HG03139 (cell line): ENCODE measurements at regions not wholly inside any gene's neighbourhood (a gene's known extent, or its start where the extent isn't known, plus 50 kb on each side); places are given as distances from the start of the nearest gene placed in this dataset.

Source experiments
- ATAC-seq: cut with Tn5 transposase; IDR thresholded peaks from one replicate; pipeline ENCODE4 v1.9.1; 2021; ENCODE audit not compliant: unreplicated experiment

GRCh38 chr20:10986586-10986985 is 312.8 kb upstream of the JAG1 start:
- no peak for ATAC-seq

GRCh38 chr20:10987651-10988383 is 314.0 kb upstream of the JAG1 start:
- ATAC-seq: no peak

- ATAC-seq: no peak
Measured at GRCh38 chr20:10990625-10991382, 317.0 kb upstream of the JAG1 start.

- ATAC-seq: no peak
Measured at GRCh38 chr20:10992731-10993130, 318.9 kb upstream of the JAG1 start.

- no peak for ATAC-seq
Measured at GRCh38 chr20:10994991-10995700, 321.3 kb upstream of the JAG1 start.

GRCh38 chr20:10998476-10998875 is 324.7 kb upstream of the JAG1 start:
- no peak for ATAC-seq

GRCh38 chr20:11000416-11000815 is 326.6 kb upstream of the JAG1 start:
- ATAC-seq: no peak

GRCh38 chr20:11001302-11001701 is 327.5 kb upstream of the JAG1 start:
- no peak for ATAC-seq

- no peak for ATAC-seq
Measured at GRCh38 chr20:11001764-11002540, 328.2 kb upstream of the JAG1 start.

- ATAC-seq: no peak
Measured at GRCh38 chr20:11003341-11003740, 329.5 kb upstream of the JAG1 start.

GRCh38 chr20:11008444-11009033 is 334.7 kb upstream of the JAG1 start:
- no peak for ATAC-seq

GRCh38 chr20:11011653-11012052 is 337.9 kb upstream of the JAG1 start:
- ATAC-seq: no peak

GRCh38 chr20:11012975-11013374 is 339.2 kb upstream of the JAG1 start:
- ATAC-seq: no peak

- ATAC-seq: no peak
Measured at GRCh38 chr20:11013801-11014200, 340.0 kb upstream of the JAG1 start.

GRCh38 chr20:11015440-11015839 is 341.6 kb upstream of the JAG1 start:
- no peak for ATAC-seq

GRCh38 chr20:11017446-11017845 is 343.6 kb upstream of the JAG1 start:
- no peak for ATAC-seq

- ATAC-seq: no peak
Measured at GRCh38 chr20:11018668-11019170, 344.9 kb upstream of the JAG1 start.

GRCh38 chr20:11020712-11021111 is 346.9 kb upstream of the JAG1 start:
- ATAC-seq: no peak

- no peak for ATAC-seq
Measured at GRCh38 chr20:11027224-11027623, 353.4 kb upstream of the JAG1 start.

- ATAC-seq: no peak
Measured at GRCh38 chr20:11030351-11030750, 356.6 kb upstream of the JAG1 start.

- no peak for ATAC-seq
Measured at GRCh38 chr20:11031300-11031699, 357.5 kb upstream of the JAG1 start.
